NOMO-1 treated with dmso at 0.1 percent for 144 hours (cell line): ENCODE measurements at regions not wholly inside any gene's neighbourhood (a gene's known extent, or its start where the extent isn't known, plus 50 kb on each side); places are given as distances from the start of the nearest gene placed in this dataset.
"Not testable (repeated sequence)": the region's sequence is repeated elsewhere in the genome, so short reads cannot be mapped to it uniquely, and the experiment has no call there.

Source experiments
- DNase-seq: peaks from one replicate; lab custom pipeline; 2025; ENCODE audit not compliant: unreplicated experiment; lab: John Stamatoyannopoulos, UW

- no peak for DNase-seq
Measured at GRCh38 chr9:84054341-84055010, 73.9 kb downstream of the RMI1 start.

GRCh38 chr9:84057662-84058061, 77.1 kb downstream of the RMI1 start:
- DNase-seq, result no peak

GRCh38 chr9:84059936-84060335, 79.3 kb downstream of the RMI1 start:
- no peak for DNase-seq

GRCh38 chr9:84061613-84062193, 81.1 kb downstream of the RMI1 start:
- no peak for DNase-seq

- no peak for DNase-seq
Measured at GRCh38 chr9:84062538-84062937, 81.9 kb downstream of the RMI1 start.

- no peak for DNase-seq
Measured at GRCh38 chr9:84067821-84068220, 87.2 kb downstream of the RMI1 start.

- no peak for DNase-seq
Measured at GRCh38 chr9:84068872-84069271, 88.3 kb downstream of the RMI1 start.

GRCh38 chr9:84070590-84070989, 90.0 kb downstream of the RMI1 start:
- DNase-seq, result no peak

GRCh38 chr9:84072621-84073180, 92.1 kb downstream of the RMI1 start:
- no peak for DNase-seq

GRCh38 chr9:84075004-84075403, 94.4 kb downstream of the RMI1 start:
- DNase-seq, result no peak

GRCh38 chr9:84076384-84076783, 95.8 kb downstream of the RMI1 start:
- no peak for DNase-seq

- DNase-seq, result not testable (repeated sequence)
Measured at GRCh38 chr9:84077816-84078215, 97.2 kb downstream of the RMI1 start.

GRCh38 chr9:84079994-84080393, 99.4 kb downstream of the RMI1 start:
- DNase-seq, result no peak

- no peak for DNase-seq
Measured at GRCh38 chr9:84101964-84102632, 121.5 kb downstream of the RMI1 start.

GRCh38 chr9:84103651-84104377, 123.2 kb downstream of the RMI1 start:
- no peak for DNase-seq

- no peak for DNase-seq
Measured at GRCh38 chr9:84107081-84107480, 126.5 kb downstream of the RMI1 start.

- DNase-seq, result no peak
Measured at GRCh38 chr9:84107995-84108394, 127.4 kb downstream of the RMI1 start.

GRCh38 chr9:84111726-84112125, 131.1 kb downstream of the RMI1 start:
- DNase-seq, result no peak

GRCh38 chr9:84121991-84122523, 141.5 kb downstream of the RMI1 start:
- no peak for DNase-seq

- no peak for DNase-seq
Measured at GRCh38 chr9:84122572-84122971, 142.0 kb downstream of the RMI1 start.
